ENCODE measurements at regions not wholly inside any gene's neighbourhood (a gene's known extent, or its start where the extent isn't known, plus 50 kb on each side); places are given as distances from the start of the nearest gene placed in this dataset.

DNA sequence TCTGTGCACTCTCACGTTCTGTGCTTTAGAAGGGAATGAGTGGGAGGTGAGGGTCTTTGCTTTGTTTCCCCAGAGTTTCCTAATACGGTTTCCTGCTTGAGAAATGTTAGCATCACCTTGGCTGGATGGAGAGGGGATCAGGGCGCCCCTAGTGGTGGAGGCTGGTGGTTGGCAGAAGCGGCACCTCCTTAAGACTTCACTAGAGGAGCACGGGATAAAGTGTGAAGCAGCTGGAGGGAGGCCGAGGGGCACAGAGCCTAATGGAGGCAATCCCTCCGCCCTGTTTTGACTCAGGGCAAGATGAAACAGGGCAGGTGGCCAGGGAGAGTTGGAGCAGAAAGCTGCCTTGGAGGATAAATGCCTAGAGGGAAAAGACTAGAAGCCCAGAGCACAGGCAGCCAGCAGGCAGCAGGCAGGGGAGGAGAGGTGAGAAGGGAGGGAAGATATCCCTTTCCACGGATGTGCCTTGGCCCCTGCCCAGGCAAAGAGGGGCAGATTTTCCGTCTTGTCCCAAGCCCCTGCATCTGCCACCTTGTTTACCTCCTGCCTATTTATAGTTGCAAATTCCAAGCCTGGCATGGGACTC is 56.0 kb upstream of the BTRC start:
- H3K4me3 ChIP-seq (ENCODE audit: low read depth, low read length): no peak overlapping the region

GRCh38 chr10:101299211-101299610 is 54.8 kb upstream of the BTRC start:
- no peak overlapping the region for H3K4me3 ChIP-seq (ENCODE audit: low read depth, low read length)

- no peak overlapping the region for H3K4me3 ChIP-seq (ENCODE audit: low read depth, low read length)
Measured at GRCh38 chr10:101301111-101301731, 52.7 kb upstream of the BTRC start.

GRCh38 chr10:101303087-101303703 is 50.8 kb upstream of the BTRC start:
- H3K4me3 ChIP-seq (ENCODE audit: low read depth, low read length): no peak overlapping the region
